ENCODE measurements at regions not wholly inside any gene's neighbourhood (a gene's known extent, or its start where the extent isn't known, plus 50 kb on each side); places are given as distances from the start of the nearest gene placed in this dataset.

DNA sequence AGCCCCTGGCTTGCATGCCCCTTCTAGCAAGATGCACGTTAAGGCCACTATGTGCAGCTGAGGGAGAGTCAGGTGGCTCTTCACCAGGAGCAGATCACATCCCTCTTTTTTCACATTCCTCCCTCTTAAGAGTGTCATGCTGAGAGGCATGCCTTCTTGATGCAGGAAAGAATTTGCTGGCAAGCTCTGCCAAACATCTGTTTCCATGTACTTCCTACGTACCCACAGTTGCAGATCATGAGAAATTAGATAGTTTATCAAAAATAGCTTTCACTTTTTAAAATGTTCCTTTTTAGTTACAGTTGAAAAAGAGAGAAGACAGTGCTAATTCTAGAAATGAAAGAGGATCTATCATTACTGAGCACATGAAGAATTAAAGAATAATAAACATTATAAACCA, 79.7 kb upstream of the ZNF722 start:
- no peaks in the 10 kb centered on the region for H3K27me3 ChIP-seq (ENCODE audit: control insufficient read depth in 3 of 3, insufficient read depth in 3 of 3, low read length in 2 of 3)
- H3K9me3 ChIP-seq (ENCODE audit: control insufficient read depth in 4 of 4, insufficient read depth in 3 of 4, low read length in 3 of 4): peaks cover 0 to 6% (median 3%) of the 10 kb centered on the region in 4 donors
- no peaks in the 10 kb centered on the region for H3K4me1 ChIP-seq (ENCODE audit: control insufficient read depth in 5 of 5, insufficient read depth in 5 of 5, low read length in 5 of 5)
- no peak overlapping the region for H3K27ac ChIP-seq (ENCODE audit: low read depth in 1 of 2, low read length in 1 of 2)
- no peak overlapping the region for H3K9ac ChIP-seq (ENCODE audit: insufficient read depth in 1 of 2, low read length in 2 of 2)
- H3K4me3 ChIP-seq: no peak overlapping the region
- no peaks in the 10 kb centered on the region for H3K36me3 ChIP-seq (ENCODE audit: control insufficient read depth in 4 of 4, insufficient read depth in 4 of 4, low read length in 4 of 4)
- 30 to 43% methylated on average over 2 of the region's 2 CpGs for WGBS, 2 donors
- TF ChIP-seq, protein P1, sequence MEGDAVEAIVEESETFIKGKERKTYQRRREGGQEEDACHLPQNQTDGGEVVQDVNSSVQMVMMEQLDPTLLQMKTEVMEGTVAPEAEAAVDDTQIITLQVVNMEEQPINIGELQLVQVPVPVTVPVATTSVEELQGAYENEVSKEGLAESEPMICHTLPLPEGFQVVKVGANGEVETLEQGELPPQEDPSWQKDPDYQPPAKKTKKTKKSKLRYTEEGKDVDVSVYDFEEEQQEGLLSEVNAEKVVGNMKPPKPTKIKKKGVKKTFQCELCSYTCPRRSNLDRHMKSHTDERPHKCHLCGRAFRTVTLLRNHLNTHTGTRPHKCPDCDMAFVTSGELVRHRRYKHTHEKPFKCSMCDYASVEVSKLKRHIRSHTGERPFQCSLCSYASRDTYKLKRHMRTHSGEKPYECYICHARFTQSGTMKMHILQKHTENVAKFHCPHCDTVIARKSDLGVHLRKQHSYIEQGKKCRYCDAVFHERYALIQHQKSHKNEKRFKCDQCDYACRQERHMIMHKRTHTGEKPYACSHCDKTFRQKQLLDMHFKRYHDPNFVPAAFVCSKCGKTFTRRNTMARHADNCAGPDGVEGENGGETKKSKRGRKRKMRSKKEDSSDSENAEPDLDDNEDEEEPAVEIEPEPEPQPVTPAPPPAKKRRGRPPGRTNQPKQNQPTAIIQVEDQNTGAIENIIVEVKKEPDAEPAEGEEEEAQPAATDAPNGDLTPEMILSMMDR (IDR thresholded peaks at IDR 0.05; ENCODE audit: control extremely low read depth, extremely low read depth): no peak
- DNase-seq (no peak), ATAC-seq (ENCODE audit: insufficient read depth, low FRiP score) (no peak)

- H3K9ac ChIP-seq (ENCODE audit: insufficient read depth in 1 of 2, low read length in 2 of 2): no peak overlapping the region
- no peaks in the 10 kb centered on the region for H3K27me3 ChIP-seq (ENCODE audit: control insufficient read depth in 3 of 3, insufficient read depth in 3 of 3, low read length in 2 of 3)
- TF ChIP-seq, protein P1 (IDR thresholded peaks at IDR 0.05; ENCODE audit: control extremely low read depth, extremely low read depth): no peak
- peak overlapping the region; percentile 75 for H3K4me3 ChIP-seq
- WGBS, 2 donors: 5 to 42% methylated on average over 11 to 12 of the region's 12 CpGs
- peak overlapping the region in 1 of 2 donors; percentile 34 for H3K27ac ChIP-seq (ENCODE audit: low read depth in 1 of 2, low read length in 1 of 2)
- peaks cover 0 to 5% (median 3%) of the 10 kb centered on the region in 4 donors for H3K9me3 ChIP-seq (ENCODE audit: control insufficient read depth in 4 of 4, insufficient read depth in 3 of 4, low read length in 3 of 4)
- H3K4me1 ChIP-seq (ENCODE audit: control insufficient read depth in 5 of 5, insufficient read depth in 5 of 5, low read length in 5 of 5): peaks cover 0 to 6% (median 0%) of the 10 kb centered on the region in 5 donors
- ATAC-seq (ENCODE audit: insufficient read depth, low FRiP score) (no peak), DNase-seq (peak in 1 of 3 donors; percentile 1)
- no peaks in the 10 kb centered on the region for H3K36me3 ChIP-seq (ENCODE audit: control insufficient read depth in 4 of 4, insufficient read depth in 4 of 4, low read length in 4 of 4)
Measured at GRCh38 chr7:63925262-63925625, 73.4 kb upstream of the ZNF722 start.

- ATAC-seq (ENCODE audit: insufficient read depth, low FRiP score): peak; percentile 97
- 1 to 32% methylated on average over 47 of the region's 47 CpGs for WGBS, 2 donors
Measured at GRCh38 chr7:63925626-63926460, 72.8 kb upstream of the ZNF722 start.

More at GRCh38 chr7:63925626-63926460, 72.8 kb upstream of the ZNF722 start:
- Histone ChIP-seq H3K9me3 (ENCODE audit: control insufficient read depth in 4 of 4, insufficient read depth in 3 of 4, low read length in 3 of 4) (peaks cover 0 to 7% (median 5%) of the 10 kb centered on the region in 4 donors), H3K27me3 (ENCODE audit: control insufficient read depth in 3 of 3, insufficient read depth in 3 of 3, low read length in 2 of 3) (no peaks in the 10 kb centered on the region), H3K36me3 (ENCODE audit: control insufficient read depth in 4 of 4, insufficient read depth in 4 of 4, low read length in 4 of 4) (no peaks in the 10 kb centered on the region), H3K9ac (ENCODE audit: insufficient read depth in 1 of 2, low read length in 2 of 2) (no peak overlapping the region), H3K4me1 (ENCODE audit: control insufficient read depth in 5 of 5, insufficient read depth in 5 of 5, low read length in 5 of 5) (peaks cover 0 to 6% (median 0%) of the 10 kb centered on the region in 5 donors), H3K27ac (ENCODE audit: low read depth in 1 of 2, low read length in 1 of 2) (peak overlapping the region in 1 of 2 donors; percentile 87), H3K4me3 (peak overlapping the region; percentile 75)
- TF ChIP-seq, protein P1 (IDR thresholded peaks at IDR 0.05; ENCODE audit: control extremely low read depth, extremely low read depth): no peak
- DNase-seq: peak; percentile 21 to 82 (median 55)

Data from lung (tissue), 11 donors.